CD4-positive, CD25-positive, alpha-beta regulatory T cell (primary cell): ENCODE measurements at regions not wholly inside any gene's neighbourhood (a gene's known extent, or its start where the extent isn't known, plus 50 kb on each side); places are given as distances from the start of the nearest gene placed in this dataset.
"Not testable (repeated sequence)": the region's sequence is repeated elsewhere in the genome, so short reads cannot be mapped to it uniquely, and the experiment has no call there.

ENCODE experiments used
- ATAC-seq, 2 donors: fragments of 150-1000 bp; cut with Tn5 transposase; one replicate each; pipeline ENCODE4 v1.10.0; 2021; ENCODE audit warnings: low read depth in 2 of 2, moderate number of reproducible peaks in 2 of 2, moderate library complexity in 1 of 2
- DNase-seq, 3 donors: peaks; one replicate each; pipeline versions ENCODE4 v3.0.0 to v3.0.0-alpha.2; 2012 to 2022; ENCODE audit warnings: mixed read lengths in 1 of 3
- H3K27ac ChIP-seq: one replicate; pipeline ENCODE4 v1.7.0; 2013; ENCODE audit warnings: mild to moderate bottlenecking, low read length; ENCODE audit not compliant: insufficient read depth, poor library complexity, severe bottlenecking
- H3K27me3 ChIP-seq: one replicate; pipeline ENCODE4 v1.7.0; 2013; ENCODE audit warnings: low read length; ENCODE audit not compliant: control insufficient read depth, insufficient read depth
- H3K36me3 ChIP-seq: one replicate; pipeline ENCODE4 v1.7.0; 2013; ENCODE audit warnings: mild to moderate bottlenecking, low read length, moderate library complexity; ENCODE audit not compliant: control insufficient read depth, insufficient read depth
- H3K4me1 ChIP-seq: 2 replicates; pipeline ENCODE4 v1.7.0; 2013; ENCODE audit warnings: mild to moderate bottlenecking, low read length; ENCODE audit not compliant: insufficient read depth, control insufficient read depth, poor library complexity, severe bottlenecking
- H3K4me3 ChIP-seq: one replicate; pipeline ENCODE4 v1.7.0; 2013; ENCODE audit warnings: low read depth, mild to moderate bottlenecking, low read length, moderate library complexity
- H3K9me3 ChIP-seq, 2 experiments: 1 replicate in 1 of 2; 2 replicates in 1 of 2; pipeline ENCODE4 v1.7.0; 2013; ENCODE audit warnings: low read length in 2 of 2, mild to moderate bottlenecking in 1 of 2, moderate library complexity in 1 of 2; ENCODE audit not compliant: control insufficient read depth in 2 of 2
- H3K27ac Mint-ChIP-seq, 3 donors: one replicate each; pipeline ENCODE4 v1.8.0; 2020 to 2022; ENCODE audit warnings: mild to moderate bottlenecking in 3 of 3, mixed read lengths in 3 of 3, moderate library complexity in 2 of 3
- H3K27me3 Mint-ChIP-seq: one replicate; pipeline ENCODE4 v1.8.0; 2022; ENCODE audit warnings: mild to moderate bottlenecking, mixed read lengths
- H3K36me3 Mint-ChIP-seq: one replicate; pipeline ENCODE4 v1.8.0; 2020; ENCODE audit warnings: mixed read lengths
- H3K4me1 Mint-ChIP-seq, 4 donors: one replicate each; pipeline ENCODE4 v1.8.0; 2020 to 2022; ENCODE audit warnings: mixed read lengths in 4 of 4, mild to moderate bottlenecking in 1 of 4
- H3K4me3 Mint-ChIP-seq, 4 donors: one replicate each; pipeline ENCODE4 v1.8.0; 2020 to 2022; ENCODE audit warnings: mild to moderate bottlenecking in 4 of 4, mixed read lengths in 4 of 4, moderate library complexity in 3 of 4
- H3K9me3 Mint-ChIP-seq, 7 donors: one replicate each; pipeline ENCODE4 v1.8.0; 2020 to 2022; ENCODE audit warnings: mixed read lengths in 7 of 7, mild to moderate bottlenecking in 3 of 7, moderate library complexity in 2 of 7

GRCh38 chr7:39871610-39872009, 78.4 kb upstream of the CDK13 start:
- H3K36me3 Mint-ChIP-seq, H3K9me3 ChIP-seq, H3K9me3 Mint-ChIP-seq, H3K36me3 ChIP-seq, H3K4me3 Mint-ChIP-seq, ATAC-seq, DNase-seq, H3K27ac Mint-ChIP-seq, H3K4me1 Mint-ChIP-seq, H3K4me3 ChIP-seq, H3K27me3 ChIP-seq, H3K4me1 ChIP-seq, H3K27ac ChIP-seq: not testable (repeated sequence)
- H3K27me3 Mint-ChIP-seq: peaks cover 34% of the 10 kb centered on the region

GRCh38 chr7:39880556-39880955, 69.5 kb upstream of the CDK13 start:
- peaks cover 23% of the 10 kb centered on the region for H3K27me3 Mint-ChIP-seq
- ATAC-seq: no peak
- Histone ChIP-seq H3K4me3 (no peak overlapping the region), H3K36me3 (no peaks in the 10 kb centered on the region), H3K27ac (no peak overlapping the region), H3K27me3 (no peaks in the 10 kb centered on the region), H3K9me3 (peaks cover 9 to 14% of the 10 kb centered on the region in 2 experiments), H3K4me1 (no peaks in the 10 kb centered on the region)
- H3K36me3 Mint-ChIP-seq: no peaks in the 10 kb centered on the region
- H3K4me1 Mint-ChIP-seq: no peaks in the 10 kb centered on the region
- H3K27ac Mint-ChIP-seq: no peak overlapping the region
- no peak for DNase-seq
- H3K9me3 Mint-ChIP-seq: peaks cover 0 to 8% (median 1%) of the 10 kb centered on the region in 7 donors
- H3K4me3 Mint-ChIP-seq: no peak overlapping the region

- H3K27ac ChIP-seq: no peak overlapping the region
- H3K4me3 ChIP-seq: no peak overlapping the region
- no peaks in the 10 kb centered on the region for H3K36me3 ChIP-seq
- Mint-ChIP-seq H3K36me3 (no peaks in the 10 kb centered on the region), H3K4me3 (no peak overlapping the region), H3K4me1 (no peaks in the 10 kb centered on the region), H3K9me3 (peaks cover 0 to 8% (median 1%) of the 10 kb centered on the region in 7 donors), H3K27ac (no peak overlapping the region), H3K27me3 (peaks cover 12% of the 10 kb centered on the region)
- no peaks in the 10 kb centered on the region for H3K27me3 ChIP-seq
- DNase-seq (no peak), ATAC-seq (no peak)
- H3K9me3 ChIP-seq: peaks cover 9 to 14% of the 10 kb centered on the region in 2 experiments
- H3K4me1 ChIP-seq: no peaks in the 10 kb centered on the region
Measured at GRCh38 chr7:39882148-39882784, 67.8 kb upstream of the CDK13 start.

- H3K4me1 Mint-ChIP-seq: no peaks in the 10 kb centered on the region
- Histone ChIP-seq H3K36me3 (no peaks in the 10 kb centered on the region), H3K4me1 (no peaks in the 10 kb centered on the region), H3K9me3 (peaks cover 9 to 14% of the 10 kb centered on the region in 2 experiments), H3K4me3 (no peak overlapping the region), H3K27ac (no peak overlapping the region), H3K27me3 (no peaks in the 10 kb centered on the region)
- DNase-seq: no peak
- H3K36me3 Mint-ChIP-seq: no peaks in the 10 kb centered on the region
- H3K9me3 Mint-ChIP-seq: peaks cover 0 to 8% (median 0%) of the 10 kb centered on the region in 7 donors
- peaks cover 7% of the 10 kb centered on the region for H3K27me3 Mint-ChIP-seq
- no peak overlapping the region for H3K4me3 Mint-ChIP-seq
- no peak overlapping the region for H3K27ac Mint-ChIP-seq
- no peak for ATAC-seq
Measured at GRCh38 chr7:39883812-39884390, 66.2 kb upstream of the CDK13 start.

- DNase-seq: no peak
- H3K27me3 Mint-ChIP-seq: peaks cover 14% of the 10 kb centered on the region
Measured at GRCh38 chr7:39888171-39888853, 61.7 kb upstream of the CDK13 start.

GRCh38 chr7:39890411-39890810, 59.6 kb upstream of the CDK13 start:
- H3K36me3 ChIP-seq: no peaks in the 10 kb centered on the region
- no peaks in the 10 kb centered on the region for H3K9me3 ChIP-seq
- ATAC-seq: no peak
- no peak overlapping the region for H3K27ac ChIP-seq
- Mint-ChIP-seq H3K27ac (no peak overlapping the region), H3K36me3 (no peaks in the 10 kb centered on the region), H3K4me1 (no peaks in the 10 kb centered on the region), H3K4me3 (no peak overlapping the region), H3K9me3 (no peaks in the 10 kb centered on the region), H3K27me3 (peaks cover 19% of the 10 kb centered on the region)
- H3K27me3 ChIP-seq: peaks cover 3% of the 10 kb centered on the region
- DNase-seq: no peak
- H3K4me3 ChIP-seq: no peak overlapping the region
- H3K4me1 ChIP-seq: no peaks in the 10 kb centered on the region

More at GRCh38 chr7:39888171-39888853, 61.7 kb upstream of the CDK13 start:
- H3K36me3 Mint-ChIP-seq: no peaks in the 10 kb centered on the region
- Histone ChIP-seq H3K27ac (no peak overlapping the region), H3K9me3 (no peaks in the 10 kb centered on the region), H3K4me1 (no peaks in the 10 kb centered on the region), H3K36me3 (no peaks in the 10 kb centered on the region), H3K27me3 (peaks cover 3% of the 10 kb centered on the region), H3K4me3 (no peak overlapping the region)
- H3K27ac Mint-ChIP-seq: no peak overlapping the region
- ATAC-seq: no peak
- peaks cover 0 to 3% (median 0%) of the 10 kb centered on the region in 7 donors for H3K9me3 Mint-ChIP-seq
- H3K4me3 Mint-ChIP-seq: no peak overlapping the region
- no peaks in the 10 kb centered on the region for H3K4me1 Mint-ChIP-seq

- no peak overlapping the region for H3K4me3 ChIP-seq
- Mint-ChIP-seq H3K36me3 (no peaks in the 10 kb centered on the region), H3K27me3 (peaks cover 24% of the 10 kb centered on the region), H3K9me3 (no peaks in the 10 kb centered on the region), H3K27ac (no peak overlapping the region), H3K4me1 (no peaks in the 10 kb centered on the region), H3K4me3 (no peak overlapping the region)
- no peak overlapping the region for H3K27ac ChIP-seq
- no peaks in the 10 kb centered on the region for H3K36me3 ChIP-seq
- DNase-seq: no peak
- peaks cover 3% of the 10 kb centered on the region for H3K27me3 ChIP-seq
- no peak for ATAC-seq
- H3K4me1 ChIP-seq: no peaks in the 10 kb centered on the region
- no peaks in the 10 kb centered on the region for H3K9me3 ChIP-seq
Measured at GRCh38 chr7:39891894-39892293, 58.2 kb upstream of the CDK13 start.
